ENCODE measurements at regions not wholly inside any gene's neighbourhood (a gene's known extent, or its start where the extent isn't known, plus 50 kb on each side); places are given as distances from the start of the nearest gene placed in this dataset.

GRCh38 chr1:199792874-199793273 lies 234.6 kb upstream of the NR5A2 start:
- no peak for DNase-seq (ENCODE audit: low read depth)
- no peak overlapping the region for H3K4me3 ChIP-seq (ENCODE audit: control insufficient read depth, low read depth, low read length)
- TF ChIP-seq, protein P1, sequence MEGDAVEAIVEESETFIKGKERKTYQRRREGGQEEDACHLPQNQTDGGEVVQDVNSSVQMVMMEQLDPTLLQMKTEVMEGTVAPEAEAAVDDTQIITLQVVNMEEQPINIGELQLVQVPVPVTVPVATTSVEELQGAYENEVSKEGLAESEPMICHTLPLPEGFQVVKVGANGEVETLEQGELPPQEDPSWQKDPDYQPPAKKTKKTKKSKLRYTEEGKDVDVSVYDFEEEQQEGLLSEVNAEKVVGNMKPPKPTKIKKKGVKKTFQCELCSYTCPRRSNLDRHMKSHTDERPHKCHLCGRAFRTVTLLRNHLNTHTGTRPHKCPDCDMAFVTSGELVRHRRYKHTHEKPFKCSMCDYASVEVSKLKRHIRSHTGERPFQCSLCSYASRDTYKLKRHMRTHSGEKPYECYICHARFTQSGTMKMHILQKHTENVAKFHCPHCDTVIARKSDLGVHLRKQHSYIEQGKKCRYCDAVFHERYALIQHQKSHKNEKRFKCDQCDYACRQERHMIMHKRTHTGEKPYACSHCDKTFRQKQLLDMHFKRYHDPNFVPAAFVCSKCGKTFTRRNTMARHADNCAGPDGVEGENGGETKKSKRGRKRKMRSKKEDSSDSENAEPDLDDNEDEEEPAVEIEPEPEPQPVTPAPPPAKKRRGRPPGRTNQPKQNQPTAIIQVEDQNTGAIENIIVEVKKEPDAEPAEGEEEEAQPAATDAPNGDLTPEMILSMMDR (conservative IDR thresholded peaks at IDR 0.05; ENCODE audit: control insufficient read depth, insufficient read depth, low read depth, low read length) = no peak

- TF ChIP-seq, protein P1 (conservative IDR thresholded peaks at IDR 0.05; ENCODE audit: control insufficient read depth, insufficient read depth, low read depth, low read length) = no peak
- DNase-seq (ENCODE audit: low read depth) = no peak
These were observed 233.2 kb upstream of the NR5A2 start for GRCh38 chr1:199794105-199794863.

GRCh38 chr1:199799116-199799515 lies 228.4 kb upstream of the NR5A2 start:
- TF ChIP-seq, protein P1 (conservative IDR thresholded peaks at IDR 0.05; ENCODE audit: control insufficient read depth, insufficient read depth, low read depth, low read length) = no peak
- DNase-seq (ENCODE audit: low read depth) = no peak
- H3K4me3 ChIP-seq (ENCODE audit: control insufficient read depth, low read depth, low read length) = no peak overlapping the region

More at GRCh38 chr1:199794105-199794863, 233.2 kb upstream of the NR5A2 start:
- no peak overlapping the region for H3K4me3 ChIP-seq (ENCODE audit: control insufficient read depth, low read depth, low read length)

DNA sequence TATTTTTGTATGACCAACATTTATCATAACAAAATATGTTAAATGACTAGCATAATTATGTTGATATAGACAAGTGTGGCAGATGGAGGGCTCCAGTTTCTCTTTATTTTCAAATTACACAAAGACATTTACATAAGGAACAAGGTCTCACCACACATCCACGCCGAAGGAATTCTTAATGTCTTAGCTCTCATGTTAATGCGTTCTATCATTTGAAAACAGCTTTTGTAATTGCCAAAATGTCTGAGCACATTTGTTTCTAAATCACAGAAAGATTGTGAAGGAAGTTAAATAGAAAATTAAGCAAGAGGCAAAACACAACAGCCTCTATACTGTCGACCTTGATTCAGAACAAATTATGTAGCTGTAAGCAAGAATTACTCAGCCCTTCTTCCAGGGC lies 223.0 kb upstream of the NR5A2 start:
- no peak overlapping the region for H3K4me3 ChIP-seq (ENCODE audit: control insufficient read depth, low read depth, low read length)
- TF ChIP-seq, protein P1 (conservative IDR thresholded peaks at IDR 0.05; ENCODE audit: control insufficient read depth, insufficient read depth, low read depth, low read length) = no peak
- no peak for DNase-seq (ENCODE audit: low read depth)

DNA sequence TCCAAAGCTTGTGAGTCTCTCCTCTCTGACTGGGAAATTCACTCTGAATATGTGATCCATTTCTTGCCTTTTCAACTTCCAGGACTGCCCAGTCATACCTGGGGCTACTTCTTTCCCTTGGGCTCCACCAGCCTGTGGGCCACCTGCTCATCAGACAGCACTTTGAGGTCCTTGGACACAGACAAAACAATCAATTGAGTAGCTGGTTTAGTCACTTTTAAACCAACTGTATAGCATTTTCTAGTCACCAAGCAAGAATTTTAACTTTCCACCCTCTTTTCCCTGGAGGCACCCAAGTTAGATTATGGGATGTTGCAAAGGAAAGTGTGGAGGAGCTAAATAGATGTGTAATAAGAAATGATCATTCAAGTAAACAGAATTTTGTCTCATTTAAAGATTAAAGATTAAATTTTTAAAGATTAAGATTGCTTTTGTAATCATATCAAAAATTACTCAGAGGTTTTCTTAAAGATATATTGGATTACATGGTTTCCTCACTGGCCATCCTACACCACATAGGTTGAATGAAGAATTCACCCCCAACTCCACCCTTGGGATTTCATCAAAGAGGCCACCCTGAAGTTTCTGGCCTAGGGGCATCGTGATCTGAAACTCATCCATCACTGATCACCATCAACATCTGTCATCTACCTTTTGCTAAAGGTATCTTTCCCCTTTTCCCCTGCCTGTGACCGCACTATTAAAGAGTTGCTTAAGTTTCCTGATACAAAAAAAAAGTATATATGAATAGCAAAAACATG lies 219.2 kb upstream of the NR5A2 start:
- TF ChIP-seq, protein P1 (conservative IDR thresholded peaks at IDR 0.05; ENCODE audit: control insufficient read depth, insufficient read depth, low read depth, low read length) = no peak
- no peak overlapping the region for H3K4me3 ChIP-seq (ENCODE audit: control insufficient read depth, low read depth, low read length)
- peak; percentile 11 for DNase-seq (ENCODE audit: low read depth)

GRCh38 chr1:199809311-199809710 lies 218.2 kb upstream of the NR5A2 start:
- DNase-seq (ENCODE audit: low read depth) = no peak
- TF ChIP-seq, protein P1 (conservative IDR thresholded peaks at IDR 0.05; ENCODE audit: control insufficient read depth, insufficient read depth, low read depth, low read length) = no peak
- H3K4me3 ChIP-seq (ENCODE audit: control insufficient read depth, low read depth, low read length) = no peak overlapping the region

Measured in fibroblast of mammary gland (primary cell).